Stimulated activated CD8-positive, alpha-beta memory T cell treated with anti-CD3 and anti-CD28 coated beads, Interleukin-4, amount 100 ng/mL, for 48 hours (primary cell): ENCODE measurements at regions not wholly inside any gene's neighbourhood (a gene's known extent, or its start where the extent isn't known, plus 50 kb on each side); places are given as distances from the start of the nearest gene placed in this dataset.
"Not testable (repeated sequence)": the region's sequence is repeated elsewhere in the genome, so short reads cannot be mapped to it uniquely, and the experiment has no call there.

ENCODE experiments used
- DNase-seq: peaks from one replicate; pipeline ENCODE4 v3.0.0-alpha.2; 2020

- no peak for DNase-seq
Observed at GRCh38 chr2:120638450-120638849, 97.2 kb upstream of the GLI2 start.

GRCh38 chr2:120641366-120641771 is 94.3 kb upstream of the GLI2 start:
- no peak for DNase-seq

- no peak for DNase-seq
Observed at GRCh38 chr2:120642646-120643045, 93.0 kb upstream of the GLI2 start.

GRCh38 chr2:120646994-120647393 is 88.7 kb upstream of the GLI2 start:
- no peak for DNase-seq

- no peak for DNase-seq
Observed at GRCh38 chr2:120647487-120647886, 88.2 kb upstream of the GLI2 start.

GRCh38 chr2:120649381-120649780 is 86.3 kb upstream of the GLI2 start:
- DNase-seq, result not testable (repeated sequence)

- no peak for DNase-seq
Observed at GRCh38 chr2:120650022-120650644, 85.5 kb upstream of the GLI2 start.

GRCh38 chr2:120651818-120652217 is 83.8 kb upstream of the GLI2 start:
- no peak for DNase-seq

- DNase-seq, result no peak
Observed at GRCh38 chr2:120653046-120653445, 82.6 kb upstream of the GLI2 start.

GRCh38 chr2:120653871-120654270 is 81.8 kb upstream of the GLI2 start:
- DNase-seq, result no peak

GRCh38 chr2:120654381-120655134 is 81.1 kb upstream of the GLI2 start:
- DNase-seq, result no peak

- DNase-seq, result no peak
Observed at GRCh38 chr2:120656273-120656950, 79.3 kb upstream of the GLI2 start.

GRCh38 chr2:120658042-120658769 is 77.5 kb upstream of the GLI2 start:
- DNase-seq, result no peak

- DNase-seq, result no peak
Observed at GRCh38 chr2:120658770-120659158, 76.9 kb upstream of the GLI2 start.

- DNase-seq, result no peak
Observed at GRCh38 chr2:120659275-120659977, 76.2 kb upstream of the GLI2 start.

GRCh38 chr2:120660056-120660694 is 75.5 kb upstream of the GLI2 start:
- DNase-seq, result no peak

GRCh38 chr2:120660771-120661459 is 74.8 kb upstream of the GLI2 start:
- no peak for DNase-seq

- DNase-seq, result no peak
Observed at GRCh38 chr2:120661551-120661950, 74.1 kb upstream of the GLI2 start.

- DNase-seq, result no peak
Observed at GRCh38 chr2:120662046-120662445, 73.6 kb upstream of the GLI2 start.

- no peak for DNase-seq
Observed at GRCh38 chr2:120662746-120663145, 72.9 kb upstream of the GLI2 start.

- no peak for DNase-seq
Observed at GRCh38 chr2:120666433-120666832, 69.2 kb upstream of the GLI2 start.

- no peak for DNase-seq
Observed at GRCh38 chr2:120667981-120668380, 67.7 kb upstream of the GLI2 start.
